ENCODE measurements at regions not wholly inside any gene's neighbourhood (a gene's known extent, or its start where the extent isn't known, plus 50 kb on each side); places are given as distances from the start of the nearest gene placed in this dataset.

- H2AK5ac ChIP-seq (ENCODE audit: insufficient read length, low read length): no peak overlapping the region
- Mint-ChIP-seq H3K27me3 (ENCODE audit: low read depth) (no peaks in the 10 kb centered on the region; the same call in 1 of the 2 replicates), H3K9me3 (no peaks in the 10 kb centered on the region), H3K4me1 (peaks cover 4 to 6% of the 10 kb centered on the region in 2 experiments), H3K4me3 (no peak overlapping the region), H3K36me3 (ENCODE audit: insufficient read depth in 1 of 3, low read depth in 3 of 3) (no peaks in the 10 kb centered on the region), H3K27ac (peak overlapping the region in 1 of 3 experiments; percentile 52; a peak in 1 of 7 replicates)
- no peak overlapping the region for H2AFZ ChIP-seq (ENCODE audit: low read length)
- H2BK12ac ChIP-seq (ENCODE audit: insufficient read length, low read depth, low read length): no peak overlapping the region
- TF ChIP-seq, protein P1, sequence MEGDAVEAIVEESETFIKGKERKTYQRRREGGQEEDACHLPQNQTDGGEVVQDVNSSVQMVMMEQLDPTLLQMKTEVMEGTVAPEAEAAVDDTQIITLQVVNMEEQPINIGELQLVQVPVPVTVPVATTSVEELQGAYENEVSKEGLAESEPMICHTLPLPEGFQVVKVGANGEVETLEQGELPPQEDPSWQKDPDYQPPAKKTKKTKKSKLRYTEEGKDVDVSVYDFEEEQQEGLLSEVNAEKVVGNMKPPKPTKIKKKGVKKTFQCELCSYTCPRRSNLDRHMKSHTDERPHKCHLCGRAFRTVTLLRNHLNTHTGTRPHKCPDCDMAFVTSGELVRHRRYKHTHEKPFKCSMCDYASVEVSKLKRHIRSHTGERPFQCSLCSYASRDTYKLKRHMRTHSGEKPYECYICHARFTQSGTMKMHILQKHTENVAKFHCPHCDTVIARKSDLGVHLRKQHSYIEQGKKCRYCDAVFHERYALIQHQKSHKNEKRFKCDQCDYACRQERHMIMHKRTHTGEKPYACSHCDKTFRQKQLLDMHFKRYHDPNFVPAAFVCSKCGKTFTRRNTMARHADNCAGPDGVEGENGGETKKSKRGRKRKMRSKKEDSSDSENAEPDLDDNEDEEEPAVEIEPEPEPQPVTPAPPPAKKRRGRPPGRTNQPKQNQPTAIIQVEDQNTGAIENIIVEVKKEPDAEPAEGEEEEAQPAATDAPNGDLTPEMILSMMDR (conservative IDR thresholded peaks at IDR 0.05): no peak
- H3K27me3 ChIP-seq (ENCODE audit: insufficient read depth, low read length): no peaks in the 10 kb centered on the region
- H3T11ph ChIP-seq (ENCODE audit: low read length): no peak overlapping the region
- DNase-seq: no peak
- H4K5ac ChIP-seq (ENCODE audit: insufficient read length, low read depth, low read length): no peak overlapping the region
- no peaks in the 10 kb centered on the region for H3K79me1 ChIP-seq (ENCODE audit: insufficient read depth, low read depth, low read length, poor library complexity, severe bottlenecking)
- no peak overlapping the region for H2BK15ac ChIP-seq (ENCODE audit: low read depth, low read length)
- H4K91ac ChIP-seq (ENCODE audit: insufficient read length, low read depth, low read length): no peak overlapping the region
- no peak overlapping the region for H3K27ac ChIP-seq (ENCODE audit: insufficient read length, low read depth, low read length)
- no peak overlapping the region for H3K56ac ChIP-seq (ENCODE audit: insufficient read length, low read depth, low read length)
- no peaks in the 10 kb centered on the region for H4K20me1 ChIP-seq (ENCODE audit: control insufficient read depth, insufficient read depth, insufficient read length)
- no peak overlapping the region for H3K23ac ChIP-seq (ENCODE audit: insufficient read length, low read depth, low read length)
- H3K4me1 ChIP-seq (ENCODE audit: insufficient read depth, low read length): no peaks in the 10 kb centered on the region
- no peak overlapping the region; the same call in 1 of the 2 replicates for H3K14ac ChIP-seq (ENCODE audit: insufficient read depth, low read length)
- no peak overlapping the region for H3K4me2 ChIP-seq (ENCODE audit: insufficient read depth, insufficient read length, low read length)
- H2BK20ac ChIP-seq (ENCODE audit: low read depth, low read length, poor library complexity, severe bottlenecking): no peak overlapping the region
- H2BK5ac ChIP-seq (ENCODE audit: insufficient read length, low read length): no peak overlapping the region
- no CpG with 5 or more reads among the region's 5 CpGs for WGBS (ENCODE audit: extremely low coverage, insufficient read length, low lambda C conversion rate)
- no peaks in the 10 kb centered on the region for H3K79me2 ChIP-seq (ENCODE audit: insufficient read depth, low read length)
- H4K8ac ChIP-seq (replicated peaks; ENCODE audit: insufficient read length, low read depth, low read length): no peak overlapping the region
- no peaks in the 10 kb centered on the region for H3K9me3 ChIP-seq (ENCODE audit: control insufficient read depth, low read depth, low read length)
- no peaks in the 10 kb centered on the region for H3K23me2 ChIP-seq (ENCODE audit: insufficient read length, low read depth, low read length, poor library complexity, severe bottlenecking)
- no peak overlapping the region for H2BK120ac ChIP-seq (ENCODE audit: low read depth, low read length, poor library complexity, severe bottlenecking)
- H3K18ac ChIP-seq (ENCODE audit: insufficient read length, low read depth, low read length): no peak overlapping the region
- H3K4ac ChIP-seq (ENCODE audit: low read depth, low read length): no peak overlapping the region
- H3K9ac ChIP-seq (ENCODE audit: extremely low read depth, insufficient read length, low read length): no peak overlapping the region
Observed at GRCh38 chr10:30228417-30229036, 120.6 kb downstream of the MTPAP start.
